ENCODE measurements at regions not wholly inside any gene's neighbourhood (a gene's known extent, or its start where the extent isn't known, plus 50 kb on each side); places are given as distances from the start of the nearest gene placed in this dataset.

- Histone ChIP-seq H3K9me2 (replicated peaks; ENCODE audit: low read depth, low read length) (no peaks in the 10 kb centered on the region), H4K20me1 (ENCODE audit: insufficient read depth, low read length, poor library complexity, severe bottlenecking) (no peaks in the 10 kb centered on the region), H3K4me2 (ENCODE audit: low read depth, low read length, poor library complexity, severe bottlenecking) (no peak overlapping the region), H3F3A (ENCODE audit: low read depth) (no peaks in the 10 kb centered on the region), H3K79me2 (ENCODE audit: insufficient read depth, low read length) (no peaks in the 10 kb centered on the region), H3K36me3 (ENCODE audit: insufficient read depth, low read length) (no peaks in the 10 kb centered on the region), H3K4me1 (ENCODE audit: insufficient read depth, low read length, poor library complexity, severe bottlenecking) (no peaks in the 10 kb centered on the region), H2AFZ (ENCODE audit: low read length) (no peak overlapping the region), H3K27me3 (ENCODE audit: insufficient read depth, low read length, poor library complexity, severe bottlenecking) (no peaks in the 10 kb centered on the region), H3K9ac (ENCODE audit: low read depth, low read length, poor library complexity, severe bottlenecking) (no peak overlapping the region), H3K9me3 (ENCODE audit: insufficient read depth, low read depth, low read length) (0 out of 2 replicates have a peak, but pooled peaks cover 4% of the 10 kb centered on the region), H3K4me3 (ENCODE audit: low read length, poor library complexity, severe bottlenecking) (no peak overlapping the region)
- no peak for TF ChIP-seq EZH2phosphoT487 (IDR thresholded peaks at IDR 0.05; ENCODE audit: borderline replicate concordance)
- no peak for TF ChIP-seq CTCF (conservative IDR thresholded peaks at IDR 0.05; ENCODE audit: low read length)
Observed at GRCh38 chr9:31519011-31519410, 865.4 kb upstream of the ACO1 start.

- TF ChIP-seq EZH2phosphoT487 (IDR thresholded peaks at IDR 0.05; ENCODE audit: borderline replicate concordance): no peak
- TF ChIP-seq CTCF (conservative IDR thresholded peaks at IDR 0.05; ENCODE audit: low read length): no peak
- H3K4me1 ChIP-seq (ENCODE audit: insufficient read depth, low read length, poor library complexity, severe bottlenecking): no peaks in the 10 kb centered on the region
- no peaks in the 10 kb centered on the region for H3K79me2 ChIP-seq (ENCODE audit: insufficient read depth, low read length)
- H3K9ac ChIP-seq (ENCODE audit: low read depth, low read length, poor library complexity, severe bottlenecking): no peak overlapping the region
- H2AFZ ChIP-seq (ENCODE audit: low read length): no peak overlapping the region
- no peak overlapping the region for H3K4me2 ChIP-seq (ENCODE audit: low read depth, low read length, poor library complexity, severe bottlenecking)
- no peaks in the 10 kb centered on the region for H3K9me2 ChIP-seq (replicated peaks; ENCODE audit: low read depth, low read length)
- H3F3A ChIP-seq (ENCODE audit: low read depth): no peaks in the 10 kb centered on the region
- H3K36me3 ChIP-seq (ENCODE audit: insufficient read depth, low read length): no peaks in the 10 kb centered on the region
- H4K20me1 ChIP-seq (ENCODE audit: insufficient read depth, low read length, poor library complexity, severe bottlenecking): no peaks in the 10 kb centered on the region
- no peaks in the 10 kb centered on the region for H3K27me3 ChIP-seq (ENCODE audit: insufficient read depth, low read length, poor library complexity, severe bottlenecking)
- H3K4me3 ChIP-seq (ENCODE audit: low read length, poor library complexity, severe bottlenecking): no peak overlapping the region
- H3K9me3 ChIP-seq (ENCODE audit: insufficient read depth, low read depth, low read length): 0 out of 2 replicates have a peak, but pooled peaks cover 4% of the 10 kb centered on the region
Observed at GRCh38 chr9:31519424-31519823, 865.0 kb upstream of the ACO1 start.

- H4K20me1 ChIP-seq (ENCODE audit: insufficient read depth, low read length, poor library complexity, severe bottlenecking): no peaks in the 10 kb centered on the region
- H3K4me1 ChIP-seq (ENCODE audit: insufficient read depth, low read length, poor library complexity, severe bottlenecking): no peaks in the 10 kb centered on the region
- H3K36me3 ChIP-seq (ENCODE audit: insufficient read depth, low read length): no peaks in the 10 kb centered on the region
- no peaks in the 10 kb centered on the region for H3K27me3 ChIP-seq (ENCODE audit: insufficient read depth, low read length, poor library complexity, severe bottlenecking)
- H2AFZ ChIP-seq (ENCODE audit: low read length): no peak overlapping the region
- H3K9me3 ChIP-seq (ENCODE audit: insufficient read depth, low read depth, low read length): 0 out of 2 replicates have a peak, but pooled peaks cover 4% of the 10 kb centered on the region
- H3K9me2 ChIP-seq (replicated peaks; ENCODE audit: low read depth, low read length): no peaks in the 10 kb centered on the region
- no peak overlapping the region for H3K4me3 ChIP-seq (ENCODE audit: low read length, poor library complexity, severe bottlenecking)
- H3K79me2 ChIP-seq (ENCODE audit: insufficient read depth, low read length): no peaks in the 10 kb centered on the region
- no peaks in the 10 kb centered on the region for H3F3A ChIP-seq (ENCODE audit: low read depth)
- TF ChIP-seq EZH2phosphoT487 (IDR thresholded peaks at IDR 0.05; ENCODE audit: borderline replicate concordance): no peak
- no peak for TF ChIP-seq CTCF (conservative IDR thresholded peaks at IDR 0.05; ENCODE audit: low read length)
- H3K9ac ChIP-seq (ENCODE audit: low read depth, low read length, poor library complexity, severe bottlenecking): no peak overlapping the region
- no peak overlapping the region for H3K4me2 ChIP-seq (ENCODE audit: low read depth, low read length, poor library complexity, severe bottlenecking)
Observed at GRCh38 chr9:31519826-31520225, 864.6 kb upstream of the ACO1 start.

Data from Loucy (cell line).